HEK293T (cell line): ENCODE measurements at regions not wholly inside any gene's neighbourhood (a gene's known extent, or its start where the extent isn't known, plus 50 kb on each side); places are given as distances from the start of the nearest gene placed in this dataset.

Experiments used
- ARNT ChIP-seq: fragments of 450-650 bp; IDR thresholded peaks from 2 replicates; pipeline ENCODE4 v1.6.1; 2017; ENCODE audit warnings: mild to moderate bottlenecking
- BHLHE40 ChIP-seq: fragments of 450-650 bp; IDR thresholded peaks from 2 replicates; pipeline ENCODE4 v1.6.1; 2016; ENCODE audit warnings: mild to moderate bottlenecking, moderate library complexity, borderline replicate concordance
- ELF4 ChIP-seq: fragments of 450-650 bp; IDR thresholded peaks from 2 replicates; pipeline ENCODE4 v1.6.1; 2017; ENCODE audit warnings: antibody characterized with exemption
- FOXK2 ChIP-seq: fragments of 450-650 bp; IDR thresholded peaks from 2 replicates; pipeline ENCODE4 v1.6.1; 2016; ENCODE audit warnings: mild to moderate bottlenecking
- FOXM1 ChIP-seq: fragments of 450-650 bp; IDR thresholded peaks from 2 replicates; pipeline ENCODE4 v1.6.1; 2017; ENCODE audit warnings: mild to moderate bottlenecking, borderline replicate concordance
- LEF1 ChIP-seq: fragments of 450-650 bp; IDR thresholded peaks from 2 replicates; pipeline ENCODE4 v1.6.1; 2017; ENCODE audit warnings: mild to moderate bottlenecking, borderline replicate concordance
- SP1 ChIP-seq: fragments of 450-650 bp; IDR thresholded peaks from 2 replicates; pipeline ENCODE4 v1.6.1; 2017
- SUZ12 ChIP-seq: fragments of 450-650 bp; IDR thresholded peaks from 2 replicates; pipeline ENCODE4 v1.6.1; 2016; ENCODE audit warnings: mild to moderate bottlenecking

DNA sequence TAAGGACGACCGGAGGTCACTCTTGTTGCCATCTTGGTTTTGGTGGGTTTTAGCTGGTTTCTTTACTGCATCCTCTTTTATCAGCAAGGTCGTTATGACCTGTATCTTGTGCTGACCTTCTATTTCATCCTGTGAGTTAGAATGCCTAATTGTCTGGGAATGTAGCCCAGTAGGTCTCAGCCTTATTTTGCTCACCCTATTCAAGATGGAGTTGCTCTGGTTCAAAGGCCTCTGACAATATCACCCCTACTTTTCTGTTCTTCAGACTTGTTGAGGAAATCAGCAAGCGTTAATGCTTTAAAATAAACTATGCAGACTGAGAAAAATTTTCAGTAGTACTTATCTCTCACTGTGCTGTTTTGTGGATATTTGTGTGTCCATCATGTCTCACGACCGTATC lies 92.6 kb downstream of the MTRR start:
- TF ChIP-seq FOXK2 (no peak), ELF4 (no peak), SP1 (no peak), BHLHE40 (no peak), SUZ12 (no peak), ARNT (no peak), FOXM1 (no peak), LEF1 (no peak)
